WI38 (cell line): ENCODE measurements at regions not wholly inside any gene's neighbourhood (a gene's known extent, or its start where the extent isn't known, plus 50 kb on each side); places are given as distances from the start of the nearest gene placed in this dataset.
"Not testable (repeated sequence)": the region's sequence is repeated elsewhere in the genome, so short reads cannot be mapped to it uniquely, and the experiment has no call there.

Experiments used
- H3K4me3 ChIP-seq: 2 replicates; pipeline ENCODE4 v1.5.1; 2011; ENCODE audit warnings: low read depth, mild to moderate bottlenecking, control low read depth, low read length
- TF ChIP-seq, protein P1 (sequence below): IDR thresholded peaks from 2 replicates; pipeline ENCODE4 v1.5.1; 2012; ENCODE audit warnings: low read depth, mild to moderate bottlenecking, control low read depth, low read length

DNA sequence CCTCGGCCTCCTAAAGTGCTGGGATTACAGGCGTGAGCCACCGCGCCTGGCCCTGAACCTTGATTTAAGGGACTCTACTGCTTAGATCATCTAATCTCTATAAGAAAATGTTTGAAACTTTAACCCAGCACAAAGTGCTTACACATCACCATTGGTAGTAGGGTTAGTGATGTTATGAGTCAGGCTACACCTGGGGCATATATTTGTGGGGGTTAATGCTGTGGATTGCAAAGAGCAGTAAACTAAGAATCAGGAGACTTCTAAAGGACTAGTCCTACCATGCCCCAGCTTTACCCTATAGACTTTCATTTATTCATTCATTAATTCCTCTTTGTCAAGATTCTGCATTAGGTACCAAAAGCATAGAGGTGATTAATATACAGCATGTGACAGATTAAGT is 880.5 kb downstream of the TTLL7 start:
- TF ChIP-seq, protein P1, sequence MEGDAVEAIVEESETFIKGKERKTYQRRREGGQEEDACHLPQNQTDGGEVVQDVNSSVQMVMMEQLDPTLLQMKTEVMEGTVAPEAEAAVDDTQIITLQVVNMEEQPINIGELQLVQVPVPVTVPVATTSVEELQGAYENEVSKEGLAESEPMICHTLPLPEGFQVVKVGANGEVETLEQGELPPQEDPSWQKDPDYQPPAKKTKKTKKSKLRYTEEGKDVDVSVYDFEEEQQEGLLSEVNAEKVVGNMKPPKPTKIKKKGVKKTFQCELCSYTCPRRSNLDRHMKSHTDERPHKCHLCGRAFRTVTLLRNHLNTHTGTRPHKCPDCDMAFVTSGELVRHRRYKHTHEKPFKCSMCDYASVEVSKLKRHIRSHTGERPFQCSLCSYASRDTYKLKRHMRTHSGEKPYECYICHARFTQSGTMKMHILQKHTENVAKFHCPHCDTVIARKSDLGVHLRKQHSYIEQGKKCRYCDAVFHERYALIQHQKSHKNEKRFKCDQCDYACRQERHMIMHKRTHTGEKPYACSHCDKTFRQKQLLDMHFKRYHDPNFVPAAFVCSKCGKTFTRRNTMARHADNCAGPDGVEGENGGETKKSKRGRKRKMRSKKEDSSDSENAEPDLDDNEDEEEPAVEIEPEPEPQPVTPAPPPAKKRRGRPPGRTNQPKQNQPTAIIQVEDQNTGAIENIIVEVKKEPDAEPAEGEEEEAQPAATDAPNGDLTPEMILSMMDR = no peak

GRCh38 chr1:83117030-83117429 is 881.9 kb downstream of the TTLL7 start:
- not testable (repeated sequence) for H3K4me3 ChIP-seq

More for the DNA sequence above, 880.5 kb downstream of the TTLL7 start:
- H3K4me3 ChIP-seq = no peak overlapping the region

DNA sequence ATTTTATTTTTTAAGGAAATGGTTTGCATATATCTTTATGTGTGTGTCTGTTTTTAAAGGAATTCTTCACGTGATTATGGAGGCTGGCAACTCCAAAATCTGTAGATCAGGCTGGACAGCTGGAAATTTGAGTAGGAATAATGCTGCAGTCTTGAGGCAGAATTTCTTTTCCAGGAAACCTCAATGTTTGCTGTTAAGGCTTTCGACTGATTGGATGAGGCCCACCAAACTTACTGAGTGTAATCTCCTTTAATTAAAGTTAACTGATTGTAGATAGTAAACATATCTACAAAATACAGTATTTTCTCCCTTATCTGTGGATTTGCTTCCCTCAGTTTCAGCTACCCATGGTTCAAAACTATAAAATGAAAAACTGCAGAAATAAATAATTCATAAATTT is 883.1 kb downstream of the TTLL7 start:
- no peak overlapping the region for H3K4me3 ChIP-seq

GRCh38 chr1:83114136-83114834 is 884.6 kb downstream of the TTLL7 start:
- TF ChIP-seq, protein P1 = no peak
- no peak overlapping the region for H3K4me3 ChIP-seq

More for the DNA sequence above, 883.1 kb downstream of the TTLL7 start:
- TF ChIP-seq, protein P1 = no peak

DNA sequence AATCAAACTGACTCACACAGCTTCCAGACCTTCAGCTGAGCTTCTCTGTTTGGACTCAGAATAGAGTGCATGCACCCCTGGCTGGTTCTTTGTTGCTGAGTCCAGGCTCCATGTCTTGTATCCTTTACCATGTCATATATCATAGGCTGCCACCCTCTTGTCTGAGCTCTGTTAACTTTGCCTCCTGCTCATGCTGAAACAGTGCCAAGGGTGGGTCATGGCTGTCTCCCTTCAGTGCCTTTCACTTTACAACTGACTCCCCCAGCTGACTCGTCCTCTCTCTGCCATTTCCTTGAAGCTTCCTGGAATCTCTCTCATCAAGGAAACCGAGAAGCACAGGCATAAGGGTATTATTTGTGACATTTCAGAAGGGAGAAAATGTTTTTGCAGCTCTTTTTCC is 885.3 kb downstream of the TTLL7 start:
- no peak overlapping the region for H3K4me3 ChIP-seq
- TF ChIP-seq, protein P1 = no peak

GRCh38 chr1:83112248-83112885 is 886.6 kb downstream of the TTLL7 start:
- TF ChIP-seq, protein P1 = no peak
- H3K4me3 ChIP-seq = no peak overlapping the region

DNA sequence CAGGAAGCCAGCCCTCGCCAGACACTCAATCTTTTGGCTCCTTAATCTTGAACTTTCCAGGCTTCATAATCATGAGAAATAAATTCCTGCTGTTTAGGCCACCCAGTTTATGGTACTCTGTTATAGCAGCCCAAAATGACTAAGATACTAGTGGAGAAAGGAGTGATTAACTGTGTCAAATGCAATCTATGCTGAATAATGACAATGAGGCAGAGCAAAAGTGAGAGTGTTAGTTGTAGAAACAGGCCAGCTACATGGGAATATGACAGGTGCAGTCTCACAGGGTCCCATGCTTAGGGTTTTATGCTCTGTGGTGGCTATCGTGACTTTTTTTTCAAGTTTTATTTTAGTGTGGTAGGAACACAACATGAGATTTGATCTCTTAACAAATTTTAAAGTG is 888.8 kb downstream of the TTLL7 start:
- TF ChIP-seq, protein P1 = no peak

More for the DNA sequence above, 888.8 kb downstream of the TTLL7 start:
- no peak overlapping the region for H3K4me3 ChIP-seq
